Stimulated activated CD8-positive, alpha-beta memory T cell treated with anti-CD3 and anti-CD28 coated beads, Interleukin-15, amount 100 ng/mL, for 24 hours (primary cell): ENCODE measurements at regions not wholly inside any gene's neighbourhood (a gene's known extent, or its start where the extent isn't known, plus 50 kb on each side); places are given as distances from the start of the nearest gene placed in this dataset.
A peak's percentile ranks its signal among the peaks of the same experiment; 100 is the strongest.

Experiments used
- DNase-seq: peaks from one replicate; pipeline ENCODE4 v3.0.0-alpha.2; 2020; ENCODE audit warnings: low read depth

DNA sequence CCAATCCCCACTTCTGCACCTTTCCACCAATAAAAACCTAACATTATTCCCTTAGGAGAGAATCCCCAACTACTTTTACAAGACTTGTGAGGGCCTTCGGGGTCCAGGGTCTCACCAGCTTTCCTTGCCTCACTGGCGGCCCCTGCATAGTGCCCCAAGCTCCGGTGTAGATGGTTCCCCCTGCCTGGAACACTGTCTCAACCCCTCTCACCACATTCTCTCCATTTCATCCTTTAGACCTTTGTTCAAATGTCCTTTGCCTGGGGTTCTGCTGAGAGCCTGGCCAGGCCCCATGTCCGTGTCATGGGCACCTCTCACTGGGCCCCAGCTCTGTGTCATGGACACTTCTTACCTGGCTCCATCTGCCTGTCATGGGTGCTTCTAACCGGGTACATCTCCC, 64.5 kb upstream of the SORCS3 start:
- DNase-seq: no peak

- no peak for DNase-seq
These were observed 63.9 kb upstream of the SORCS3 start for GRCh38 chr10:104577163-104577562.

DNA sequence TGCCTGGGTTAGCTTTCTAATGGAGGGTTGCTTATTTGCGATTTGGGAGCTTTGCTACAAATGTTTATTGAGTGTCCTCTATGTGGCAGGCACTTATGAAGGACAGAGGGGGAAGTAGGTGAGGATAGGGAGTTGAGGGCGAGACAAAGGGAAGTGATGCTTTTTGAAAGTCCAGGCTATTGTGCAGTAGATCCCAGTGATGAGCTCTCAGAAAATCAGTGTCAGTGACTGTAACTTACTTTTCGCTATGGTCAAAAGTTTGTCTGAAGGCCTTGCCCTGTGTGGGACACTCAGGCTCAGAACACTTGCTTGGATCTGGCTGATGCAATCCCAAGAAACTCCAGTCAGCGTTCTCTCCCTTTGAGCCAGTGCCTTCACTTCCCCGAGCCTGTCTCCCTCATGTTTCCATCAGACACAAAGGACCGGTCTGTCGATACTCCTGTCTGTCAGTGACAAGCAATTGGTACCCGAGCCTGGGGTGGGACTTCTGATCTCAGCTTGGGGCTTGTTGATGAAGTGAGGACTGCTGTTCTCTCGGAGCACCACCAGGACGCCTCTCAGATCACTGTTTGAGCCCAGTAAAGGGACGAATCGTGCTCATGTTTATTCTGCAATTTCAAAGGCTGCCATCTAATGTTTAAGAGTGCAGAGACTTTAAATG, 63.1 kb upstream of the SORCS3 start:
- no peak for DNase-seq

- no peak for DNase-seq
These were observed 62.4 kb upstream of the SORCS3 start for GRCh38 chr10:104578671-104579070.

- no peak for DNase-seq
These were observed 62.0 kb upstream of the SORCS3 start for GRCh38 chr10:104579136-104579535.

DNA sequence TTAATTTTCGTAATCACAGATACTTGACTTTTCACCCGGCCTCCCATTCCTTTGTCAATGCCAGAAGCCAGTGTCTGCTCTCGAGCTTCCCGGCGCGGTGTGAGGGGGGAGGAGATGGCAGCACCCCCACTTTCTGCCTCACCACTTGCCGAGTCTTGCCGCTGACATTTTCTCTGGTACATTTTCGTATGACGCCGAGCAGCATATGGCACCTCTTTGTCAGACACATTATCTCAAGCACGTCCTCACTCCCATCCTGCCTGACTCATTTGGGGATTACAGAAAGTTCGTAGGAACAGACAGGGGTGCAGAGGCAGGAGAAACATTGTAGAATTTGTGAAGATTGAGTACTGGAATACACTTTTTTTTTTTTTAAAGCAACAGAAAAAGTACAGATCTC, 60.8 kb upstream of the SORCS3 start:
- no peak for DNase-seq

DNA sequence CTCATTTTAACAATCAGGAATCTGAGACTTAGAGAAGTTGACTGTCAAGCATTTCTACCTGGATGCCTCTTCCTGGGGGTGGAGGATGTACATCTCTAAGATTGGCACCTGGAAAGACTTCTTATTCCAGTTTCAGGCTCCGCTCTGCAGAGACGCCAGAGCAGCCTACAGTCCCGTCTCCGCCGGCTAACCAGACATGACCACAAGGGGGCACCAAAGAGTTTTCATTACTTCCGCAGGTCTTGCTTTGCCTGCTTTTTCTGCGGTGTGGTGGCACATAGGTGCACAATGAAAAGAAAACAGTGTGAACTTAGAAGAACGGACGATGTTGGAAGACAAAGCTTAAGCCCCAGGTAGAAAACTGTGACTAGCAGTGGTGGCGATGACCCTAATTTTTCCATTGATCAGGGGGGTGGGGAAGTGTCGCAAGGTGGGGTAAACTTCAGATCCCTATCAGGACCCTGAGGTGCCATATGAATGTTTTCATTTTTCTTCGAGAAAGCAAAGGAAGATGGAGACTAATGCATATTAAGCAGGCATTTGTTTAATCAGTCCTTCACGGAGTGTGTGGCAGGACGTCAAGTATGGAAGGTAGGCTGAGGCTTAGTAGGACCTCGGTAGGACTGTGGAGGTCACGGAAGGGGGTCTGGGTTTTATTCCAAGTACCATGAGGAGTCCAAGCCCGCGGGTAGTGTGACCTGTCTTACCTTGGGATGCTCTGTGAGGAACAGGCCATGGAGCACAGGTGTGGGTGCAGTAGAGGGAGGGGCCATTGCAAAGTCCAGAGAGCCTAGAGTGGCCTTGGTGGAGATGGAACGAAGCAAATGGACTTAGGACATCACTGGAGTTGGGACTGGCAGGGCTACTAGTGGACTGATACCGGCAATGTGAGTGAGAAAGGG, 60.1 kb upstream of the SORCS3 start:
- DNase-seq: peak; percentile 29

GRCh38 chr10:104581884-104582601, 59.0 kb upstream of the SORCS3 start:
- DNase-seq: no peak

DNA sequence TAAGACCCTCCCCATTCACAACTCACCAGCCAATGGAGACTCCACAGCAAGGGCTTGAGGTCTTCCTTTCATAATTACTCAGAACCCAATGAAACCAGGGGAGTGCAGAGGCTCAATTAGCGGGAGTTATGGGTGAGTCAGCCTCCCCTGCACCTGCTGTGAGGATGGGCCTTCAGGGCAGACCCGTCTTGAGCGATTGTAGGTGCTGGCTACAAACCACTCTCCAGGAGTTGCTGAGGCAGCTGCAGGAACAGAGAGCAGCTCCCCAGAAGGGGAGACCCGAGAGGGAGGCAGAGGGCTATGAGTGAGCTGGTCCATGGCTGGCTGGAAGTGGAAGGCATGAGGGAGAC, 58.5 kb upstream of the SORCS3 start:
- DNase-seq: no peak

DNA sequence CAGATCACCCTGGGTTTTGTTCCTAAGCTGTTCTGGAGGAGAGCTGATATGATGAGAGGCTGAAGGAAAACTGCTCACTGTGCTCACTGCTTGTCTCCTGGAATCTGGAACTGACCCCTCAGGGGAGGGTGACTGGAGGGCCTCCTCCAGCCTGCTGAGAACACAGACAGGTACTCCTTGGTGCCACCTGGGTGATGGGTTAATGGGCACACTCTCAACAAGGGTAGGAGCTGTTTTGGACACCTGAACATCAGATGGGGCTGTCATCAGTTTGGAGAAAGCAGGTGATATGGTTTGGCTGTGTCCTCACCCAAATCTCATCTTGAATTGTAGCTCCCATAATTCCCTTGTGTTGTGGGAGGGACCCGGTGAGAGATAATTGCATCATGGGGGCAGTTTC, 58.1 kb upstream of the SORCS3 start:
- DNase-seq: no peak

DNA sequence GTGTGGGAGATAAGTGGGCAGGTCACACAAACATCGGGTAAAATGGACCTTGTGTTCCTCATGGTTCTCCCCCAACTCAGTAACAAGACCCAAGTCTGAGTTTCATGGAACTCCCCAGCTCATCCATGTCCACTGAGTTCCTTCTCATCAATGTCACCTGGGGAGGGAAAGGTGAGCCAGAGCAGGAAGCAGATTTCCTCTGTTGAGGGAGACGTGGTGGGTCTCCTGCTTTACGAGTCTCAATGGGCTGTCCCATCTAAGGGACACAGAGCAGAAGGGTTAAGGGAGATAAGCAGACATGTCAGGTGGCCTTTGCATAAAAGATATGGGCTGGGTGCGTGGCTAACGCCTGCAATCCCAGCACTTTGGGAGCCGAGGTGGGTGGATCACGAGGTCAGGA, 56.5 kb upstream of the SORCS3 start:
- no peak for DNase-seq

DNA sequence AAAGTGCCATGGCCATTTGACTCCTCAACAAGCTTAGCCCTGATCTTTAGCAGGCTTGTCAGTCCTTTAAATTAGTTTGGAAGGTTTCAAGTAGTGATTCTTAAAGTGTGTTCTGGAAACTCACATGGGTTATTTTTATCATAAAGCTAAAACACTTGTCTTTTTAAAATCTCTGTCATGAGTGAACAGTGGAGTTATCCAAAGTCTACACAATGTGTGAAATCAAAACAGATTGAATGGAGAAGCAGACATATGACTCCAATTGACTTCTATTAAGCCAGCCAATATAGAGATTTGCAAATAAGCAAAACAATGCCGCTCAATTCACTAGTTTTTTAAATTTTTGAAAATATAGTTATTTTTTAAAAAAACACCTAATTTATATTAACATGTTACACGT, 53.3 kb upstream of the SORCS3 start:
- no peak for DNase-seq

- DNase-seq: no peak
These were observed 51.7 kb upstream of the SORCS3 start for GRCh38 chr10:104589431-104589830.

DNA sequence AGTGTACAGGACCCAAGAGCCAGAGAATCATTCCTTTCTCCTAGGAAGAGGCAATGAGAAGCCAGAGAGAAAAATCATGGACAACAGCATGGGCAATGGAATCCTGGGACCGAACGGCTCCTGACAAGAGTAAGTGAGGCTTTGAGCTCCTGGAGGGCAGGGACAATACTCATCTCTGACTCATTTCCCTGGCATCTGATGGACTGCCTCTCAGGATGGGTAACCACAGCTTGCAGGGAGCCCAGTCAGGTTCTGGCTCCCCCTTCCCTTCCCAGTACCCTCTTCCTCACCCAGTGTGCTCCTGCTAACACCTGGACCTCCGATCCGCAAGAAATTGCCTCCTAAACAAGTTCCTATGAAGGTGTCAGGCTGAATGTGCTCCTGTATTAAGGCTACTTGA, 51.2 kb upstream of the SORCS3 start:
- DNase-seq: no peak
